K562 (cell line): ENCODE measurements at regions not wholly inside any gene's neighbourhood (a gene's known extent, or its start where the extent isn't known, plus 50 kb on each side); places are given as distances from the start of the nearest gene placed in this dataset.
A peak's percentile ranks its signal among the peaks of the same experiment; 100 is the strongest.

Experiments used
- ATF6 ChIP-seq: sonication (generic); formaldehyde crosslinking; IDR thresholded peaks from 2 replicates; pipeline ENCODE4 v1.4.0; 2020; ENCODE audit warnings: mild to moderate bottlenecking, missing genetic modification reagents
- C11orf30 ChIP-seq: fragments of 450-650 bp; IDR thresholded peaks from 2 replicates; pipeline ENCODE4 v1.6.1; 2016; ENCODE audit warnings: low read depth, mild to moderate bottlenecking
- MAFG ChIP-seq: fragments of 450-650 bp; conservative IDR thresholded peaks from 2 replicates; pipeline ENCODE4 v1.6.1; 2016; ENCODE audit warnings: missing genetic modification characterization, missing compliant biosample characterization
- MYNN ChIP-seq, 2 experiments: sonication (generic); formaldehyde crosslinking in 1 of 2; IDR thresholded peaks; 2 replicates each; pipeline versions ENCODE4 v1.5.0 to v1.6.1; 2016 to 2020; ENCODE audit warnings: antibody characterized with exemption in 1 of 2, missing genetic modification reagents in 1 of 2
- RFX1 ChIP-seq: fragments of 450-650 bp; IDR thresholded peaks from 2 replicates; pipeline ENCODE4 v1.6.1; 2016; ENCODE audit warnings: mild to moderate bottlenecking, moderate library complexity
- ZBTB40 ChIP-seq, 2 experiments: fragments of 450-650 bp in 1 of 2; sonication (generic) in 1 of 2; formaldehyde crosslinking in 1 of 2; IDR thresholded peaks; 2 replicates each; pipeline versions ENCODE4 v1.7.1 to v1.9.0; 2016 to 2022; ENCODE audit warnings: inconsistent platforms in 1 of 2, mild to moderate bottlenecking in 1 of 2, missing genetic modification reagents in 1 of 2
- ZNF217 ChIP-seq: sonication (generic); formaldehyde crosslinking; IDR thresholded peaks from 2 replicates; pipeline ENCODE4 v1.8.0; 2022; ENCODE audit warnings: mild to moderate bottlenecking, missing genetic modification reagents
- ZNF384 ChIP-seq: IDR thresholded peaks from 2 replicates; pipeline ENCODE4 v1.6.1; 2012; ENCODE audit warnings: low read depth, low read length, improper control_type of control experiment

DNA sequence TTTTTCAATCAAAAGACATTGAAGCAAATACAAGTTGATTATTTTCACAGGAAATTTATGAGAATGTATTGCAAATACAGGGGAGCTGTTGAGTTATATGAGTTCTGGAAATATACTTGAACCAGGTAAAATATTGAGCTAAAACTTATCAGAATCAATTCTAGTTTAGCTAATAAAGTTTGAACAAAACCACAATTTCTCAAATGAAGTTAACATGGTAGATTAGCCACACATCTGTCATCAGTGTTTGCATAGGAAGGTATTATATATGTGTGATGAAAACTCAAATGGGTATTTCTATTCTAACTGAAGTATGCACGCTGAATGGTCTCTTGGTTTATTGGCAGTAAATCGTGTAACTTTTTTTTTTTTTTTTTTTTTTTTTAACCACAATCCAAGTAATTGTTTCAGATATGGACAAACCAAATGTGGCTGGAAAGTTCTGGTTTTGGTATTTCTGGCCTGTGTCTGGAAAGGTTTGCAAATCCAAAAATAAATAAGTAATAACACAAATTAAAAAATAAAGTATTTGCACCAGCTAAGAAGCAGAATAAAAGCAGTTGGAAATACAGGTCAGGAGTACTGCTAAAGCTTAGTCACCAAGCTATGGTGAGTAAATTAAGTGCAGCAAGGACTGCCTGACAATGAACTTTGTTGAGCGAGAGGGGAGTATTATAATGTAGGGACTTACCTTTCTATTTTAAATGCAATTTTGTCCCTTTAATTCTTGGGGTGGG, 479.1 kb upstream of the FANCL start (continued):
- TF ChIP-seq ZBTB40 (IDR thresholded peaks at IDR 0.05): peak; percentile 89
- peak; percentile 81 for TF ChIP-seq ZBTB40 (CRISPR knock-in tag; IDR thresholded peaks at IDR 0.05)
- no peak for TF ChIP-seq ATF6 (CRISPR knock-in tag)
- no peak for TF ChIP-seq ZNF217 (CRISPR knock-in tag)
- TF ChIP-seq ZNF384: peak; percentile 73
- no peak for TF ChIP-seq RFX1
- TF ChIP-seq C11orf30: no peak
- TF ChIP-seq MYNN (IDR thresholded peaks at IDR 0.05): no peak
- no peak for TF ChIP-seq MYNN (CRISPR knock-in tag; IDR thresholded peaks at IDR 0.05)
- TF ChIP-seq MAFG (tag): no peak
